Activated T-cell treated with anti-CD3 and anti-CD28 coated beads, Interleukin-2, amount 50 U/mL, for 72 hours (primary cell): ENCODE measurements at regions not wholly inside any gene's neighbourhood (a gene's known extent, or its start where the extent isn't known, plus 50 kb on each side); places are given as distances from the start of the nearest gene placed in this dataset.

Experiments used
- ATAC-seq, 2 donors: fragments of 150-1000 bp; cut with Tn5 transposase; replicated peaks in 1 of 2; 2 replicates each; pipeline ENCODE4 v1.10.0; 2021; ENCODE audit warnings: moderate library complexity in 2 of 2, mild to moderate bottlenecking in 1 of 2
- DNase-seq, 2 donors: peaks; one replicate each; pipeline ENCODE4 v3.0.0; 2021 to 2022; ENCODE audit warnings: mixed read lengths in 1 of 2
- H3K27ac Mint-ChIP-seq: one replicate; pipeline ENCODE4 v1.8.0; 2022; ENCODE audit warnings: mild to moderate bottlenecking, moderate library complexity, mixed read lengths
- H3K27me3 Mint-ChIP-seq: one replicate; pipeline ENCODE4 v1.8.0; 2022; ENCODE audit warnings: low read depth, mixed read lengths
- H3K36me3 Mint-ChIP-seq, 2 donors: one replicate each; pipeline ENCODE4 v1.8.0; 2022; ENCODE audit warnings: mixed read lengths in 2 of 2, mild to moderate bottlenecking in 1 of 2; ENCODE audit not compliant: insufficient read depth in 2 of 2
- H3K4me1 Mint-ChIP-seq: one replicate; pipeline ENCODE4 v1.8.0; 2022; ENCODE audit warnings: low read depth, mixed read lengths
- H3K4me3 Mint-ChIP-seq, 2 donors: one replicate each; pipeline ENCODE4 v1.8.0; 2022; ENCODE audit warnings: mild to moderate bottlenecking in 2 of 2, mixed read lengths in 2 of 2, moderate library complexity in 2 of 2
- H3K9me3 Mint-ChIP-seq, 2 donors: one replicate each; pipeline ENCODE4 v1.8.0; 2022; ENCODE audit warnings: mixed read lengths in 2 of 2

GRCh38 chr6:2375443-2375842 lies 130.0 kb upstream of the GMDS start:
- Mint-ChIP-seq H3K27ac (no peak overlapping the region), H3K27me3 (no peaks in the 10 kb centered on the region), H3K36me3 (peaks cover 0 to 3% of the 10 kb centered on the region in 2 donors), H3K9me3 (peaks cover 3 to 4% of the 10 kb centered on the region in 2 donors), H3K4me1 (peaks cover 15% of the 10 kb centered on the region), H3K4me3 (no peak overlapping the region)
- ATAC-seq (no peak), DNase-seq (no peak)

- Mint-ChIP-seq H3K9me3 (no peaks in the 10 kb centered on the region), H3K4me1 (no peaks in the 10 kb centered on the region), H3K4me3 (no peak overlapping the region), H3K27ac (no peak overlapping the region), H3K36me3 (peaks cover 0 to 2% of the 10 kb centered on the region in 2 donors), H3K27me3 (no peaks in the 10 kb centered on the region)
- ATAC-seq, result no peak
- DNase-seq, result no peak
Measured at GRCh38 chr6:2369606-2370005, 124.2 kb upstream of the GMDS start.

- H3K4me3 Mint-ChIP-seq, result no peak overlapping the region
- no peaks in the 10 kb centered on the region for H3K27me3 Mint-ChIP-seq
- DNase-seq (no peak), ATAC-seq (no peak)
- no peaks in the 10 kb centered on the region for H3K36me3 Mint-ChIP-seq
- no peaks in the 10 kb centered on the region for H3K4me1 Mint-ChIP-seq
- no peak overlapping the region for H3K27ac Mint-ChIP-seq
- no peaks in the 10 kb centered on the region for H3K9me3 Mint-ChIP-seq
Measured at GRCh38 chr6:2363211-2363610, 117.8 kb upstream of the GMDS start.

- DNase-seq (no peak), ATAC-seq (no peak)
- no peak overlapping the region for H3K27ac Mint-ChIP-seq
- no peaks in the 10 kb centered on the region for H3K9me3 Mint-ChIP-seq
- H3K4me1 Mint-ChIP-seq, result no peaks in the 10 kb centered on the region
- no peaks in the 10 kb centered on the region for H3K27me3 Mint-ChIP-seq
- no peak overlapping the region for H3K4me3 Mint-ChIP-seq
- H3K36me3 Mint-ChIP-seq, result no peaks in the 10 kb centered on the region
Measured at GRCh38 chr6:2361195-2361594, 115.8 kb upstream of the GMDS start.

- Mint-ChIP-seq H3K9me3 (no peaks in the 10 kb centered on the region), H3K4me3 (no peak overlapping the region), H3K4me1 (no peaks in the 10 kb centered on the region), H3K27me3 (no peaks in the 10 kb centered on the region), H3K27ac (no peak overlapping the region), H3K36me3 (no peaks in the 10 kb centered on the region)
- ATAC-seq, result no peak
- DNase-seq, result no peak
Measured at GRCh38 chr6:2360716-2361115, 115.3 kb upstream of the GMDS start.

GRCh38 chr6:2360126-2360525 lies 114.7 kb upstream of the GMDS start:
- Mint-ChIP-seq H3K27me3 (no peaks in the 10 kb centered on the region), H3K9me3 (no peaks in the 10 kb centered on the region), H3K36me3 (no peaks in the 10 kb centered on the region), H3K4me1 (no peaks in the 10 kb centered on the region), H3K4me3 (no peak overlapping the region), H3K27ac (no peak overlapping the region)
- DNase-seq (no peak), ATAC-seq (no peak)

GRCh38 chr6:2355150-2355549 lies 109.7 kb upstream of the GMDS start:
- H3K27me3 Mint-ChIP-seq, result no peaks in the 10 kb centered on the region
- ATAC-seq (no peak), DNase-seq (no peak)
- H3K27ac Mint-ChIP-seq, result no peak overlapping the region
- no peaks in the 10 kb centered on the region for H3K9me3 Mint-ChIP-seq
- no peaks in the 10 kb centered on the region for H3K4me1 Mint-ChIP-seq
- no peak overlapping the region for H3K4me3 Mint-ChIP-seq
- no peaks in the 10 kb centered on the region for H3K36me3 Mint-ChIP-seq

GRCh38 chr6:2354138-2354491 lies 108.7 kb upstream of the GMDS start:
- Mint-ChIP-seq H3K36me3 (no peaks in the 10 kb centered on the region), H3K27me3 (no peaks in the 10 kb centered on the region), H3K4me3 (no peak overlapping the region), H3K4me1 (no peaks in the 10 kb centered on the region), H3K27ac (no peak overlapping the region), H3K9me3 (no peaks in the 10 kb centered on the region)
- ATAC-seq, result no peak
- DNase-seq, result no peak

- no peak overlapping the region for H3K4me3 Mint-ChIP-seq
- H3K36me3 Mint-ChIP-seq, result no peaks in the 10 kb centered on the region
- H3K9me3 Mint-ChIP-seq, result no peaks in the 10 kb centered on the region
- DNase-seq (peak; percentile 47 to 59), ATAC-seq (peak in 1 of 2 donors; percentile 41)
- no peaks in the 10 kb centered on the region for H3K4me1 Mint-ChIP-seq
- no peak overlapping the region for H3K27ac Mint-ChIP-seq
- no peaks in the 10 kb centered on the region for H3K27me3 Mint-ChIP-seq
Measured at GRCh38 chr6:2353412-2354137, 108.2 kb upstream of the GMDS start.

- no peaks in the 10 kb centered on the region for H3K4me1 Mint-ChIP-seq
- no peak overlapping the region for H3K4me3 Mint-ChIP-seq
- H3K9me3 Mint-ChIP-seq, result no peaks in the 10 kb centered on the region
Measured at GRCh38 chr6:2351807-2352431, 106.5 kb upstream of the GMDS start.

GRCh38 chr6:2351090-2351489 lies 105.7 kb upstream of the GMDS start:
- Mint-ChIP-seq H3K27ac (no peak overlapping the region), H3K9me3 (no peaks in the 10 kb centered on the region), H3K4me3 (no peak overlapping the region), H3K27me3 (no peaks in the 10 kb centered on the region), H3K36me3 (no peaks in the 10 kb centered on the region), H3K4me1 (no peaks in the 10 kb centered on the region)
- ATAC-seq (no peak), DNase-seq (no peak)

More at GRCh38 chr6:2351807-2352431, 106.5 kb upstream of the GMDS start:
- DNase-seq (no peak), ATAC-seq (no peak)
- Mint-ChIP-seq H3K36me3 (no peaks in the 10 kb centered on the region), H3K27ac (no peak overlapping the region), H3K27me3 (no peaks in the 10 kb centered on the region)

GRCh38 chr6:2346078-2346477 lies 100.7 kb upstream of the GMDS start:
- no peak overlapping the region for H3K27ac Mint-ChIP-seq
- H3K9me3 Mint-ChIP-seq, result peaks cover 1 to 10% of the 10 kb centered on the region in 2 donors
- no peak for DNase-seq
- H3K36me3 Mint-ChIP-seq, result peaks cover 0 to 3% of the 10 kb centered on the region in 2 donors
- no peak overlapping the region for H3K4me3 Mint-ChIP-seq
- ATAC-seq, result no peak
- H3K4me1 Mint-ChIP-seq, result no peaks in the 10 kb centered on the region
- no peaks in the 10 kb centered on the region for H3K27me3 Mint-ChIP-seq

GRCh38 chr6:2344319-2344905 lies 99.0 kb upstream of the GMDS start:
- H3K9me3 Mint-ChIP-seq, result peaks cover 4 to 14% of the 10 kb centered on the region in 2 donors
- no peaks in the 10 kb centered on the region for H3K27me3 Mint-ChIP-seq
- no peak overlapping the region for H3K4me3 Mint-ChIP-seq
- no peak for DNase-seq
- ATAC-seq, result no peak
- peaks cover 1 to 3% of the 10 kb centered on the region in 2 donors for H3K36me3 Mint-ChIP-seq
- no peak overlapping the region for H3K27ac Mint-ChIP-seq
- no peaks in the 10 kb centered on the region for H3K4me1 Mint-ChIP-seq
